Activated CD8-positive, alpha-beta memory T cell treated with anti-CD3 and anti-CD28 coated beads for 36 hours (primary cell): ENCODE measurements at regions not wholly inside any gene's neighbourhood (a gene's known extent, or its start where the extent isn't known, plus 50 kb on each side); places are given as distances from the start of the nearest gene placed in this dataset.

Experiments
- CTCF ChIA-PET: fragments of 350-600 bp; sonication (Branson Sonifier 250); formaldehyde crosslinking; loops from one replicate; lab custom pipeline; 2021; ENCODE audit warnings: antibody characterized with exemption; lab: Charles Lee
- POLR2A ChIA-PET: fragments of 350-600 bp; sonication (Branson Sonifier 250); formaldehyde crosslinking; loops from one replicate; lab custom pipeline; 2021; ENCODE audit warnings: antibody characterized with exemption; lab: Charles Lee

DNA sequence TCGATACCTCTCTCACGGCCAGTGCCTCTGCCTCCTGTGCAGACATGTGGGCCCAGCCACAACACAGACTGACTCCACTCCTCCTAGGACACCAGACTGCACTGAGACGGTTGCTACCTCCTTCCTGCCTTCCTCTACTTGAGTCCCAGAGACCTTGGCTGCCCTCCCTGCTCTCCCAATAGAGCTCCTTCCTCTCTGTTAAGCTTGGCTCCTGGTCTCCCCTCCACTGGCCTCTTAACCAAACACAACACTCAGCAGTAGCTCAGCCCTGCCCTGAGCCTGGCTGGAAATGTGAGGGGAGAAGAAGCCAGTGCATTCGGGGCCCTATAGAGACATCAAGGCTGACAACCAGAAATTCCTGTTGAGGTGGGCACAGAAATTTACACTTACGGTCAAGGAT lies 102.0 kb downstream of the HTR5A start:
- ChIA-PET CTCF (no interaction called here), POLR2A (no interaction called here)

DNA sequence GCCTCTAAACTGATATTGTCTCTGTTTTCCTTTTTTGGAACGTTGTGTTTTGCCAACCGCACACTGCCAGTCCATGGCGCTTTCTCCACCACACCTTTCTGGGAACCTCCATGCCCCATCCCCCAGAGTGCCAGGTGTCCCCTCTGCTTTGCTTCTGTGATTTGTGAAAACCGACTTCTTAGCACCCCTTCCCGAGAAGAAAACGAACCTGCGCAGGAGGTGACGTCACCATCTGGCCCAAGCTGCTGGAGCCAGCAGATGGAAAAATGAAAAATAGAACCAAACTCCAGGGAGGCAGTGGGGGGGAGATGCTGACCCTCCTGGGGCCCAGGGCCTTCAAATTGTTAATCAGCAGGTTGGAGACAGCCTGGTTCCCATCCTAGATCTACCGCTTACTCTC lies 103.8 kb downstream of the HTR5A start:
- ChIA-PET CTCF (interaction anchor here (1.3 kb wide), 1 partner anchor 17 kb away, joined by 5 read pairs; no protein-coding TSS in a partner anchor), POLR2A (no interaction called here)

DNA sequence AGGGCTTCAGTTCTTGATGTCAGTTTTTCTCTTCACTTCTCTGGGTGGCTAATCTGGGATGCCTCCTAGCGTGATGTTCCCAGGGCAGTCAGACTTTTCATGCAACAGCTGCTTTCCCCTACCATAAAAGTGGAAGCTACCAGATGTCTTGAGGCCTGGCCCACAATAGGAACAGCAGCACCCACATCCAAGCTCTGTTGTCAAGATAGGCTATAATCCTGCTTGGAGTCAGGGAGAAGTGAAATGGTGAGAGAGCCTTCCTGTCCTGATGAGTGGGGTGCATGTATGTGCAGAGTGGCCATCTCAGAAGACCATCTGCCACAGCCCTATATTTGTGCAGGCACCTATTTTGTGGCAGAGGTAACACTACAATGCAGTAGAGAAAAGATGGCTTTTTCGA lies 108.0 kb downstream of the HTR5A start:
- ChIA-PET CTCF (no interaction called here), POLR2A (no interaction called here)

DNA sequence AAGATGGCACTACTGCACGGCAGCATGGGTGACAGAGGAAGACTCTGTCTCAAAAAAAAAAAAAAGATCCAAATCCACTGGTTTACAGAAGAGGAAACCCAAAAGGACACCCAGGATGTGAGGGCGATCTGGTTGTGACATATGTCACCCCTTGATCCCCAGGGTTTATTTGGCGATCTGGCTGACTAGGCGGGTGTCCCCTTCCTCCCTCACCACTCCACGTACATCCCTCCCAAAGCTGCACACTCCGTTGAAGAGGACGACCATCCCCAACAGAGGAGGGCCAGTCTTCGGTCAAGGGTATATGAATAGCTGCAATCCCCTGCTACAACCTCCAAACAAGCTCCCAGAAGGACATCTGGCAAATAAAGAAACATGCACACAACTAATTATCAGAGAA lies 111.6 kb downstream of the HTR5A start:
- POLR2A ChIA-PET = no interaction called here
- CTCF ChIA-PET = no interaction called here

DNA sequence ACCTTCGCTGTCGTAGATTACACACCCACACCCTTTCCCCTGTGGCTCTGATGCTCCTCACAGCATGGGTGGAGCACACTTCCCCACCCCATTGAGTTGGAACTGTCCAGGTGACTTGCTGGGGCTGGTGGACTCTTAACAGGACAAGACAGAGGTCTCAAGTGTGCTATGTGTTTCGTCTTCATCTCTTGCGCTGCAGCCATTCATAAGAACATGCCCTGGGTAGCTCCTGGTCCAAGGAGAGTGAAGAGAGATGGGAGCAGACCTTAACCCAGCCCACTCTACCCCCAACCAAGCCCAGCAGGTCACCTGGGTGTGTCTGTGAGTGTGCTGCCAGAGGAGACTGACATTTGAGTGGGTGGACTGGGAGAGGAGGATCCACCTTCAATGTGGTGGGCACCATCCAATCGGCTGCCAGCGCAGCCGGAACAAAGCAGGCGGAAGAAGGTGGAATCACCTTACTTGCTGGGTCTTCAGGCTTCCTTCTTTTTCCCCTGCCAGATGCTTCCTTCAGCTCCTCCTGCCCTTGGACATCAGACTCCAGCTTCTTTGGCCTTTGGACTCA lies 112.4 kb downstream of the HTR5A start:
- ChIA-PET POLR2A (no interaction called here), CTCF (interaction anchor here (1.0 kb wide), 1 partner anchor 170 kb away, joined by 4 read pairs; no protein-coding TSS in a partner anchor)

DNA sequence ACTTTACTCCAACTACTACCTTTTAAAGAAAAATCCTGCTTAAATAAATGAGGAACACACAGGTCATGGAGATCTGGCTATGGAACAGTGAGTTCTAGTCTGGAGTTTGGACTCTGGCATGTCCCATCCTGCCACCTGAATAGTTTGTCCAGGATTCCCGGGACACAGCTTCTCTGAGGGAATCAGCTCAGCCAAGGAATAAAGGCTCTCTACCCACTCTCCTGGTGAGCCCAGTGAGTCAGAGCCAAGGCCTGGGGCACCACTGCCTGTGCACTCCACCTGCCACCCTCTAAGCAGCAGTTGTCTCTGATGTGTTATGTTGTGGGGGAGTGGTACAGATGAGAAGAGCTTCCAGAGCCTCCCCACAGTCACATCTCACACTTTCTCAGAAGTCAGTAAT lies 113.5 kb downstream of the HTR5A start:
- ChIA-PET CTCF (interaction anchor here (1.0 kb wide), 1 partner anchor 169 kb away, joined by 4 read pairs; no protein-coding TSS in a partner anchor), POLR2A (no interaction called here)

DNA sequence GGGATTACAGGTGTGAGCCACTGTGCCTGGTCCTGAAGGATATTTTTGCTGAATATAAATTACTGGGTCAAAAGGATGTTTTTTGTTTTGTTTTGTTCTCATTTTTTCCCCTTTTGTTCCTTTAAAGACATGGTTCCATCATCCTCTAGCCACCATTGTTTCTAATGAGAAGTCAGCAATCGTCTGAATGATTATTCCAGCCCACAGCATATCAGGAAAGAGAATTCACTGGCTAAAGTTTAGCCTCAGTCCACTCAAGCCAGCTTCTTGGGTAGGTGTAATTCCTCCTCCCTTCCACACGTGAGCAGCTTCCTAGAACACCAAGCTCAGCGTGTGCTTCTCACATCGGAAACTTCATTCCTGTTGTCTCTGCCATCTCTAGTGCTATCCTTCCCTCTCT lies 112.8 kb upstream of the INSIG1 start:
- POLR2A ChIA-PET = no interaction called here
- CTCF ChIA-PET = no interaction called here

DNA sequence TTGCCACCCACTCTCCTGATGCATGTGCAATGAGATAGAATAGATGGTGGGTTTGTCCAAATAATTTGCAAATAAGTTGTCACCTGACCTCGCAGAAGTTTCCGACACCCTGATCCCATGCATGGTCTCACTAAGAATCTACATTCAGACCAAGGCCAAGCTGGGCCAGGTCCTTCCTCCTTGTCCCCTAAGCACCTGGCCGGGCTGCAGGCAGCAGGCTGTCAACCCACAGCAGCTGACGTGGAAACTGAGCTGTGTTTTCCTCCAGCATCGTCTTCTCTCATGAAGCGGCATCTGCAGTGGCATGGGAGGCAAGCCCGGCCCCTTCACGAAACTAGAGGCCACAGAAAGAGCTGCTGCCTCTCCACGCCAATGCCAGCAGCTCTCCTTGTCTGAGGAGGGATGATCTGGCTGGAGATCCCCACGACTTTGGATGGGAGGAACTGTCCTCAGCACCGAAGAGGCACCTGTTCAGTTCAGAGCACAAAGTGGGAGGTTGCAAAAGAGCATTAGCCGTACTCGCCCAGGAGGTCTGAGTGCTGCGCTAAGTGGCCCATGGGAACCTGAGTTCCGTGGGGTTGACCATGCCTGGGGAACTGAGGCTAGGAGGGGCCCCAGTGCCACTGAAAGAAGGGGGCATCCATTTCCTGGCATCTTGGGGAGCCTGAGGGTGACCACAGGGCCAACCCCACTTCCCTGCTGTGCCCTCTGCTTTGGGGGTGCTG lies 110.5 kb upstream of the INSIG1 start:
- ChIA-PET CTCF (interaction anchor here (0.6 to 1.0 kb wide), 2 partner anchors 158 to 173 kb away, joined by 3 read pairs; no protein-coding TSS in a partner anchor), POLR2A (no interaction called here)

DNA sequence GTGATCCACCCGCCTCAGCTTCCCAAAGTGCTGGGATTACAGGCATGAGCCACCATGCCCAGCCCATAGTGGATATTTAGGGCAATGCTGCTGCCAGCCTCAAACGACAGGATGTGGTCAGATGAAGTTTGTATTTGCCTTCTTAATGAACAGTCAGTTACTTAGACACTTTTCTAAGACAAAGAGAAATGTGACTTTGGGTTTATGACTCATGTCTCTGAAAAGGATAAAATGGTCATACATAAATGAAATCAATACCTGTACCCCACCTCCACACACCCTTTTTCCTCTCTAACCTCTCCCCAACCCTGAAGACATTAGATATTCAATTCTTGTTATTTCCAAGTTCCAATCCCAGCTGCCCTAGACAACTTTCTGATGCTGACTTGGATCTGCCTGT lies 109.3 kb upstream of the INSIG1 start:
- ChIA-PET POLR2A (no interaction called here), CTCF (interaction anchor here (0.6 to 4.0 kb wide), 2 partner anchors 156 to 172 kb away, joined by 3 to 29 read pairs; no protein-coding TSS in a partner anchor)

DNA sequence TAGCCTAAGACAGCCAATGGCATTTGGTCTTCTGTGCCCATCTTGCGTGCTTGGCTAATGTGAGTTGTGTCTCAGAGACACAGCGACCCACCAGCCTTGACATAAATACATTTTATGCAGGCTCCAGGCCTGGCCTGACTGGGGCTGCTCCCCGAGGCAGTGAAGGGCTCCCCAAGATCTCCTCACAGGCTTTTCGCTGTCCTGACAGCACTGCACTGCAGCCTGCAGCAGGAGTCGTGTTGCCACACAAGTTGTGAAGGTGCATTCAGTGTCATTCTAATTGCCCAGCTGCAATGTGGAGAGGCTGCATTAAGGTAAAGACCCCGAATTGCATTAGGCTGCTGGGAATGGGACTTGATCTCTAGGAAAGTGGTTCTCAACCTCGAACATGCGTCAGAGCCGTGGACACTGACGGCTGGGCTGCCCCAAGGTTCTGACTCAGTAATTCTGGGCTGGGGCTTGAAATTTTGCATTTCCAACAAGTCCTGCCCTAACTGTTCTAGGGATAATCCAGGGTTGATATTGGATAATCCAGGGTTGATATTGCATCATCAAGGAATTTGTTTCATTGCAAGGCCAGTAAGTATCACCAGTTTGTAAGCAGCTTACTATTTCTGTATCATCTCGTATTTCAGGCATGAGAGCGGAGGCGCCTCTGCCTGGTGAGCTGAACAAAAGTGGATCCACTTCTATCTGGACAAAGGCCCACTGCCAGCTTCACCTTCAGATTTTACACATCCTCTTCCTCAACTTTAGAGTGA lies 108.7 kb upstream of the INSIG1 start:
- ChIA-PET POLR2A (no interaction called here), CTCF (interaction anchor here (4.0 kb wide), 1 partner anchor 156 kb away, joined by 29 read pairs; no protein-coding TSS in a partner anchor)

DNA sequence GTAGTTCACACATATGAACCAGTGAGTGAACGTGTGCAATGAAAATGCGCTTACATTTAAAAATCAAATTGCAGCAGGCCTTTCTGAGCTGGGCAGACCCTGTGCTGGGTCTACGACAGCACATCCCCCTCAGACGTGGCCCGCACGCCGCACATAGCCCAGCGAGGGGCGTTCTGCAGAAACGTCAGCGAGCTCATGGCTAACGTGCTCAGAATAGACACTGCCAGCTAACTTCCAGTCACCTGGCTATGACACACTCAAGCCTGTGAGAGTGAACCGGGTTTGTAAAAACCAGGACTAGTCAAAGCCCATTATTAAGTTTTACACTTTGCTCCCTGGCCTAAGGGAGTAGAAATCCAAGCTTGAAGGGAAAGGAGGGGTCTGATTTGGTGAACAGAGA lies 108.1 kb upstream of the INSIG1 start:
- CTCF ChIA-PET = interaction anchor here (1.0 to 4.0 kb wide), 6 partner anchors 9 to 155 kb away, joined by 3 to 29 read pairs (median 4); no protein-coding TSS in a partner anchor
- POLR2A ChIA-PET = interaction anchor here (1.0 kb wide), 1 partner anchor 17 kb away, joined by 3 read pairs; no protein-coding TSS in a partner anchor

DNA sequence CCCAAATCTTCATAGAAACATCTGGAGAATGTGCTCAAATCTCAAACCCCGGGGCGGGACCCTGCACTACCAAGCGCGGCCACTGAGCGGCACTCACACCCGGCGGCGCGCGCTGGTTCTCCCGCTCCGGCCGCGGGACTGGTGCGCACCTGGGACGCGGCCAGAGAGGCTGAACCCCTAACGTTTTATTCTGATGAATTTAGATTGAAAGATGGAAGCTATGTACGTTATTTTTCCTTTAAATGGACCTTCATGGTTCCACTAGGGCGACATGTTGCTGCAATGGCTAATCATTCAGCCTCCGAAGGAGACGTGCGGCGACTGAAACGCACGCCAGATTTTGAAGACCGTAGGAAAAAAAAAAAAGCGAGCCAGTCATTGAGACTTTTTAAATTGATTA lies 107.0 kb upstream of the INSIG1 start:
- POLR2A ChIA-PET = interaction anchor here (0.7 to 1.0 kb wide), 2 partner anchors 16 to 152 kb away, joined by 3 to 4 read pairs; no protein-coding TSS in a partner anchor
- CTCF ChIA-PET = interaction anchor here (0.5 to 4.0 kb wide), 17 partner anchors 8 to 1667 kb away, joined by 3 to 29 read pairs (median 3); no protein-coding TSS in a partner anchor

DNA sequence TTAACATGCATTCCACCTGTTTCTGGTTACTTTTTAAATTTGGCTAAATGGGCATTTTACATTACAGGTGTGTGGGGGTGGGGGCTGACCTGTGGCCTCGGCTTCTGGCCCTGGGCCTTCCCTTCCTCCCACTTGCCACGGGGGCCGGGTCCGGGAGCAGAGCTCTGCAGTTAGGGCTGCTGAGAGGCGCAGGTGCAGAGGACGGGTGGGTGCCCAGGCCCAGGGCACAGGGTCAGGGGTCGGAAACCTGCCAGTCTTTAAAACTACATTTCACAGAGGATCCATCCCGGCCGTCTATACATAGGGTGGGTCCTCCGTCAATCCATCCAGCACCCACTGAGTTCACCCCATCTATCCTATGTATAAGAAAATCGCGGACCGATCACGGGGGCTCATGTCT lies 106.5 kb upstream of the INSIG1 start:
- ChIA-PET CTCF (interaction anchor here (0.5 to 4.0 kb wide), 15 partner anchors 7 to 1667 kb away, joined by 3 to 29 read pairs (median 3); no protein-coding TSS in a partner anchor), POLR2A (interaction anchor here (0.6 kb wide), 1 partner anchor 14 kb away, joined by 3 read pairs; no protein-coding TSS in a partner anchor)

DNA sequence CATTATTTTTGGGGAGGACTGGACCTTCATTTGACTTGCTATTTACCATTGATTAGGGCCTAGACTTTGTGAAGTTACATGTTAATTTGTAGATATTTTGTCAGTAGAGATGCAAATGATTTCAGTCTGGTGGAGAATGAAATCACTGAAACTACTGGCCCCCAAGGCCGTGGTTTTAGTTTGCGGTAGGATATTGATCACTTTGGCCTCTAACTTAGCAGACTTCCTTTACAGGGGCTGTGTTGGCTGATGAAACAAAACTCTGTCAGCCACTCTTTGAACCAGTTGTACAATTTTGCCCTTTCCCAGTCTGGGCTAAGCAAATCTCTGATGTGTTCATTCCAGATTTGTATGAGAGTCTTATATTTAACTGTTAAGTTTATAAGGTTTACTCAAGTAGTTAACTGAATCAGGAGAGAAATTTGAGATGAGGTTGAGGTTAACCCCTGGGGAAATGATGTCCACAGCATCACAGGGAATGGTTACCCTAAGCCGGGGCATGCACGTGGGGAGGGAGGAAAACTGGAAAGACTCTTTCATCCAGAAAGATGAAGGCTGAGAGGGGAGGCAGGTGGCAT lies 105.7 kb upstream of the INSIG1 start:
- CTCF ChIA-PET = interaction anchor here (2.5 to 4.0 kb wide), 2 partner anchors 153 kb away, joined by 11 to 29 read pairs; no protein-coding TSS in a partner anchor
- POLR2A ChIA-PET = no interaction called here

DNA sequence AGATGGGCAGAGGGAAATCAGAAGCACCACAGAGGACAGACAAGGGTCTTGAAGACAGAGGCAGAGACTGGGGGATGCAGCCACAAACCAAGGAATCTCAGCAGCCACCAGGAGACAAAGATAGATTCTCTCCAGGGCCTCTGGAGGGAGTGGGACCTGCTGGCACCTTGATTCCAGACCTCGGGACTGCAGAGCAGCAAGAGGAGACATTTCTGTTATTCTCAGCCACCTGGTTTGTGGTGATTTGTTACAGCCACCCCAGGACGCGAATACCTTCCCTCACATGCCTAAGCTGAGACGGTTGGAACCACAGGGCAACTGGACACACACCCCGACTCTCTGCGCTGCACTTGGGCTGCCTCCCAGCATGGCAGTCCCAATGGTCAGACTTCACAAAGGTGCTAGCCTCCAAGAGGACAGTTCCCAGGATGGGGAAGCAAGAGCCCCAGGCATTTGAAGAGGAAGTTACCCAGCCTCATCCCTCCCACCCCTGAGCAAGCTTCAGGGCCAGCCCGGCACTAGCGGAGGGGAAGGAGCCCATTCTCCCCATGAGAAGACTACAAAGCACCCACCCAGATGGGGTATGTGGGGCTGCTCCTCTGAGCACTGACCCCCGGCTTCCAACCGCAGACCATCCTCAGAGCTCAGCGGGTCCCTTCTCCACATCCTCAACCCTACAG lies 104.6 kb upstream of the INSIG1 start:
- ChIA-PET CTCF (interaction anchor here (2.5 kb wide), 1 partner anchor 152 kb away, joined by 11 read pairs; no protein-coding TSS in a partner anchor), POLR2A (interaction anchor here (0.5 kb wide), 1 partner anchor 87 kb away, joined by 3 read pairs; no protein-coding TSS in a partner anchor)

DNA sequence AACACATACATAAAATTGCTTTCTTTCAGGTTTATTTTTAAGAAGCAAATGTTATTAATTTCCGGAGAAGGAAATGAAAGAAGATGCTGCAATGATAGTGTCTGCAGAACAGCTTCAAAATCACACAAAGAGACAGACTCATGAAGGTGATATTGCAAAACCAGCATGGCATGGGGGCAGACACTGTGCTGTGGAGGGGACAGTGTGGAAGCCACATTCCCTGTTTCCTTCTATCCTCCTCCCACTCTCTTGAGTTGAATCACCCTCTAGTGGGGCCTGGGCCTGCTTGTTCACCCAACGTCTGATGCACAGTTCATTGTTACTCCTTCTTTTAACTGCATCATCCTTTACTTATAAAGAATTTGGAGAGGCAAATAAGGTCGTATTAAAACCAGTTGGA lies 104.0 kb upstream of the INSIG1 start:
- CTCF ChIA-PET = interaction anchor here (2.5 kb wide), 1 partner anchor 151 kb away, joined by 11 read pairs; no protein-coding TSS in a partner anchor
- POLR2A ChIA-PET = no interaction called here

DNA sequence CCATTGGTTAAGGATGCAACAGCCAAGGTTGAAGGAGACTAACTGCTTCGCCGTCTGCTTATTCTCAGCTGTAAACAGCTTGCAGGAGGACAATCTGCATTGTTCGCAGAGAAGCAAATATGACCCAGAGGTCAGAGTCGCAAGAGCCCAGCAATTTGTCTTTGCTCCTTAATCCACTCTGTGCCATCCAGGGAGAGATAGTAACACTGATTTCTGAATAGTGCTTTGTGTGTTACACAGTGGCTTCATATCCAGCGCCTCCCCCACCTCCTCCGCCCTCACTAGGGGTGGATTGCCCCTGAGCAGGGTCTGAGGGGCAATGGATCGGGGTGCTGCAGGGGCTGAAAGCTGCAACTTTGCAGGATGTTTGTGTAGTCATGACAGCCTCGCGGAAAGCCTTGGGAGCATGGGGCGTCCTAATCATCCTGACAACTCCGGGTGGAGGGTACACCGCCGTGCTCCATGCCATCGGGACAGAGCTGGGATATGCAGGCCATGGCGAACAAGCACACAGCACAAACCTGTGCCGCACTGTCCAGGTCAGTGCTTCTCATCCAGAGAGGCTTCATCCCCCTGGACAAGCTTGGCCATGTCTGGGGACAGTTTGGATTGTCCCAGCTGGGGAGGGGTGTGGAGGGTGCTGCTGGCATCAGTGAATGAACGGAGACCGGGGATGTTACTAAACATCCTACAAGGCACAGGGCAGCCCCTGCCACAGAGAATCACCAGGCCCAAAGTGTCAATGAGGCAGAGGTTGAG lies 103.1 kb upstream of the INSIG1 start:
- POLR2A ChIA-PET = no interaction called here
- CTCF ChIA-PET = interaction anchor here (0.5 to 2.5 kb wide), 2 partner anchors 150 to 169 kb away, joined by 3 to 11 read pairs; no protein-coding TSS in a partner anchor
